Left lung (tissue), 4 donors: ENCODE measurements at regions not wholly inside any gene's neighbourhood (a gene's known extent, or its start where the extent isn't known, plus 50 kb on each side); places are given as distances from the start of the nearest gene placed in this dataset.

Experiments used
- ATAC-seq: fragments of 200-7000 bp; cut with Tn5 transposase; one replicate; pipeline ENCODE4 v1.9.1; 2020; ENCODE audit warnings: moderate library complexity
- DNase-seq, 4 donors: peaks; one replicate each; pipeline ENCODE4 v3.0.0-alpha.2; 2013 to 2020
- H3K27ac ChIP-seq, 2 donors: fragments of 200-600 bp; sonication (generic) in 1 of 2; one replicate each; pipeline versions ENCODE4 v1.5.0 to v1.8.0; 2020 to 2021
- H3K27me3 ChIP-seq, 2 donors: fragments of 200-600 bp; sonication (generic) in 1 of 2; one replicate each; pipeline versions ENCODE4 v1.5.0 to v1.8.0; 2020 to 2021
- H3K36me3 ChIP-seq, 2 donors: fragments of 200-600 bp; sonication (generic) in 1 of 2; one replicate each; pipeline versions ENCODE4 v1.5.0 to v1.8.0; 2020 to 2021
- H3K4me1 ChIP-seq, 2 donors: fragments of 200-600 bp; one replicate each; pipeline ENCODE4 v1.8.0; 2021
- H3K4me3 ChIP-seq, 2 donors: fragments of 200-600 bp; sonication (generic) in 1 of 2; one replicate each; pipeline versions ENCODE4 v1.5.0 to v1.8.0; 2020 to 2021; ENCODE audit warnings: mild to moderate bottlenecking in 1 of 2
- H3K9me3 ChIP-seq, 2 donors: fragments of 200-600 bp; sonication (generic) in 1 of 2; one replicate each; pipeline versions ENCODE4 v1.5.0 to v1.8.0; 2020 to 2021
- CTCF ChIP-seq, 2 donors: fragments of 200-600 bp; sonication (generic) in 1 of 2; IDR thresholded peaks; one replicate each; pipeline versions ENCODE4 v1.5.0 to v1.8.0; 2021; ENCODE audit warnings: antibody characterized with exemption in 2 of 2
- intact Hi-C, 2 donors: fragments of 100-400 bp; cut with DNase I; formaldehyde crosslinking; loops; one replicate each; pipeline versions ENCODE4 v1.11.2 to v1.14.2; 2022
- donor health status: DM: no; HTN: yes; CAD: no.
- donor health status: DM: no; HTN: no; CAD: no.

- no peak overlapping the region for H3K4me3 ChIP-seq
- H3K4me1 ChIP-seq: no peaks in the 10 kb centered on the region
- H3K36me3 ChIP-seq: no peaks in the 10 kb centered on the region
- no peak for ATAC-seq
- H3K27ac ChIP-seq: no peak overlapping the region
- H3K9me3 ChIP-seq: no peaks in the 10 kb centered on the region
- no peak for TF ChIP-seq CTCF (IDR thresholded peaks at IDR 0.05)
- DNase-seq: no peak
- no peaks in the 10 kb centered on the region for H3K27me3 ChIP-seq
- intact Hi-C loops: no loop called here
Measured at GRCh38 chr11:11129118-11129517, 223.9 kb downstream of the CSNK2A3 start.

DNA sequence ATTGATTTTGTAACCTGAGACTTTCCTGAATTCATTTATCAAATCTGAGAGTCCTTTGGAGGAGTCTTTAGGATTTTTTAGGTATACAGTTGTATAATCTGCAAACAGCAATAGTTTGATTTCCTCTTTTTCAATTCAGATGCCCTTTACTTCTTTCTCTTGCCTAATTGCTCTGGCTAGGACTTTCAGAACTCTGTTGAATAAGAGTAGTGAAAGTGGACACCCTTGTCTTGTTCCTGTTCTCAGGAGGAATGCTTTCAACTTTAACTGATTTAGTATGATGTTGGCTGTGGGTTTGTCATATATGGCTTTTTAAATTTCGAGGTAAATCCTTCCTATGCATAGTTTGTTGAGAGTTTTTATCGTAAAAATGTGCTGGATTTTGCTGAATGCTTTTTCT is 227.4 kb downstream of the CSNK2A3 start:
- intact Hi-C loops: no loop called here
- no peaks in the 10 kb centered on the region for H3K27me3 ChIP-seq
- no peaks in the 10 kb centered on the region for H3K4me1 ChIP-seq
- H3K4me3 ChIP-seq: no peak overlapping the region
- TF ChIP-seq CTCF (IDR thresholded peaks at IDR 0.05): no peak
- no peaks in the 10 kb centered on the region for H3K36me3 ChIP-seq
- ATAC-seq: no peak
- H3K9me3 ChIP-seq: no peaks in the 10 kb centered on the region
- no peak overlapping the region for H3K27ac ChIP-seq
- DNase-seq: no peak

- ATAC-seq (no peak), DNase-seq (no peak)
- Histone ChIP-seq H3K4me3 (no peak overlapping the region), H3K27ac (no peak overlapping the region), H3K36me3 (no peaks in the 10 kb centered on the region), H3K4me1 (no peaks in the 10 kb centered on the region), H3K9me3 (no peaks in the 10 kb centered on the region), H3K27me3 (no peaks in the 10 kb centered on the region)
- intact Hi-C loops: no loop called here
- TF ChIP-seq CTCF (IDR thresholded peaks at IDR 0.05): no peak
Measured at GRCh38 chr11:11122749-11123148, 230.3 kb downstream of the CSNK2A3 start.

DNA sequence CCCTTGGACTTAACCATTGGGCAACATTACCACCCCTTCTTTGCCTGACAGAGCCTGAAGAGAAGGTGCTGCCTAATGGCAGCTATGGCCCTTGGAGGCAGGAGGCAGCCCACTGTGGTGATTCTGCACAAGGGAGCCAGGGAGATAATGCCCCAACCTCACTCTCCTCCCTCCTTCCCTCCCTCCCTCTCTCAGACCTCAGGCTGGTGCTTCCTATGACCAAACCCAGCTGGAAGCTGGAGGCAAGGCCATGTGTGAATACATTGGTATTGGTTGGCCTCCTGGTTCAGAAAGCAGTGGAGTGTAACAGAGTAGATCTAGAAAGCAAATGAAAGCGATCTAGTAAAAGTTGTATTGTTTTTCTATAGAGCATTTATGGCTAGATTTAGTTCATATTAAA is 233.1 kb downstream of the CSNK2A3 start:
- H3K27me3 ChIP-seq: no peaks in the 10 kb centered on the region
- ATAC-seq: no peak
- H3K36me3 ChIP-seq: no peaks in the 10 kb centered on the region
- TF ChIP-seq CTCF (IDR thresholded peaks at IDR 0.05): no peak
- H3K27ac ChIP-seq: no peak overlapping the region
- no peak for DNase-seq
- no peaks in the 10 kb centered on the region for H3K9me3 ChIP-seq
- intact Hi-C loops: no loop called here
- no peaks in the 10 kb centered on the region for H3K4me1 ChIP-seq
- no peak overlapping the region for H3K4me3 ChIP-seq

DNA sequence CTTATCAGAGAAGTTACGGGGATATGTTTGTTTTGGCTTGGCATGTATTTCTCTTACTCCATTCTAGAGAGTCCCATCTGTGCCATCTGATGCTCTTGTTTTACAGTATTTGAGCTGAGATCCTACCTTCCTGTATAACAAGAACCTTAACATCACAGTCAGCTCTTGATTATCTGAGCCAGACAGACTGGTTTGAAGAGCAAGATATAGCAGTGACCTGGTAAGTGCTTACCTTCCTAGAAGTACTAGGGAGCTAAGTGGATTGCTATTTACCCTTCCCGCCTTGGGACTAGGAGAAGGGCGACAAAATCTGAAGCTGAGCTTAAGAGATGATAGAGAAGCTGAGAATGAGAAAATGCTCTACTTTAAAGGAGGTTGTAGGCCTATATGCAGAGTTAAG is 235.3 kb downstream of the CSNK2A3 start:
- no peaks in the 10 kb centered on the region for H3K27me3 ChIP-seq
- ATAC-seq (peak; percentile 92), DNase-seq (no peak)
- no peaks in the 10 kb centered on the region for H3K4me1 ChIP-seq
- no peak overlapping the region for H3K27ac ChIP-seq
- peaks cover 0 to 18% of the 10 kb centered on the region in 2 donors for H3K9me3 ChIP-seq
- no peak overlapping the region for H3K4me3 ChIP-seq
- intact Hi-C loops: no loop called here
- H3K36me3 ChIP-seq: no peaks in the 10 kb centered on the region
- no peak for TF ChIP-seq CTCF (IDR thresholded peaks at IDR 0.05)
